Mesothelial cell of epicardium (in vitro differentiated cells): ENCODE measurements at regions not wholly inside any gene's neighbourhood (a gene's known extent, or its start where the extent isn't known, plus 50 kb on each side); places are given as distances from the start of the nearest gene placed in this dataset.

Experiments
- DNase-seq, 2 experiments: peaks; one replicate each; pipeline ENCODE4 v3.0.0; 2021; ENCODE audit warnings: low spot score in 2 of 2; ENCODE audit not compliant: unreplicated experiment in 2 of 2
- H3K27ac Mint-ChIP-seq: 2 replicates; pipeline ENCODE4 v1.8.0; 2021; ENCODE audit warnings: mixed read lengths
- H3K27me3 Mint-ChIP-seq: 2 replicates; pipeline ENCODE4 v1.8.0; 2021; ENCODE audit warnings: low read depth, mixed read lengths
- H3K36me3 Mint-ChIP-seq: 2 replicates; pipeline ENCODE4 v1.8.0; 2021; ENCODE audit warnings: mixed read lengths
- H3K4me1 Mint-ChIP-seq: 2 replicates; pipeline ENCODE4 v1.8.0; 2021; ENCODE audit warnings: mixed read lengths
- H3K4me3 Mint-ChIP-seq: 2 replicates; pipeline ENCODE4 v1.8.0; 2021; ENCODE audit warnings: mild to moderate bottlenecking, moderate library complexity, mixed read lengths
- H3K9me3 Mint-ChIP-seq: 2 replicates; pipeline ENCODE4 v1.8.0; 2021; ENCODE audit warnings: mixed read lengths
- CTCF ChIP-seq: fragments of 200-600 bp; sonication (generic); IDR thresholded peaks from one replicate; pipeline ENCODE4 v1.5.0; 2021; ENCODE audit warnings: antibody characterized with exemption; ENCODE audit not compliant: unreplicated experiment

- no peak overlapping the region for H3K27ac Mint-ChIP-seq
- DNase-seq = no peak
- no peak overlapping the region for H3K4me3 Mint-ChIP-seq
- TF ChIP-seq CTCF = no peak
- H3K9me3 Mint-ChIP-seq = no peaks in the 10 kb centered on the region
- H3K27me3 Mint-ChIP-seq = no peaks in the 10 kb centered on the region
- no peaks in the 10 kb centered on the region for H3K36me3 Mint-ChIP-seq
- no peaks in the 10 kb centered on the region for H3K4me1 Mint-ChIP-seq
These were observed 133.7 kb upstream of the GMDS start for GRCh38 chr6:2378891-2379652.

- Mint-ChIP-seq H3K36me3 (no peaks in the 10 kb centered on the region), H3K9me3 (no peaks in the 10 kb centered on the region)
These were observed 132.7 kb upstream of the GMDS start for GRCh38 chr6:2378046-2378657.

GRCh38 chr6:2376429-2377355, 131.3 kb upstream of the GMDS start:
- H3K27ac Mint-ChIP-seq = no peak overlapping the region
- no peak for DNase-seq
- no peaks in the 10 kb centered on the region for H3K4me1 Mint-ChIP-seq
- TF ChIP-seq CTCF = no peak
- no peak overlapping the region for H3K4me3 Mint-ChIP-seq
- no peaks in the 10 kb centered on the region for H3K27me3 Mint-ChIP-seq
- H3K36me3 Mint-ChIP-seq = no peaks in the 10 kb centered on the region
- no peaks in the 10 kb centered on the region for H3K9me3 Mint-ChIP-seq

More at GRCh38 chr6:2378046-2378657, 132.7 kb upstream of the GMDS start:
- H3K4me3 Mint-ChIP-seq = no peak overlapping the region
- no peaks in the 10 kb centered on the region for H3K27me3 Mint-ChIP-seq
- TF ChIP-seq CTCF = no peak
- H3K4me1 Mint-ChIP-seq = no peaks in the 10 kb centered on the region
- no peak overlapping the region for H3K27ac Mint-ChIP-seq
- no peak for DNase-seq

DNA sequence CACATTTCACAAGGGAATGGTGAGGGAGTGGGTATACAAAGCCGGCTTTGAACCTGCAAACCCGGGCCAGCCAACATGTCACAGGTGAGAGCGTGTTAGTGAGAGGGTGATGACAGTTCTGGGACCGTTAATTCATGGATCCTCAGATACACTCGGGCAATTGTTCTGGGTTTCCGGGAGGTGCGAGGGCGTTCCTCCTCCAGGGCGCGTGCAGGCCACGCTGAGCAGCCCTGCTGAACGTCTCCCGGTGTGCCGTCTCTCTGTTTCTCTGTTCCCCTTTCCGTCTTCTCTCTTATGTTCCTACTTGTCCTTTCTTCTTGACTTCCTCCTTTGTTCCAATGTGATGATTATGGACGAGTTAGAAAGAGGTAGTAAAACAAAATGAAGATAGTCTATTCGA, 130.0 kb upstream of the GMDS start:
- H3K4me3 Mint-ChIP-seq = no peak overlapping the region
- DNase-seq = no peak
- H3K9me3 Mint-ChIP-seq = peaks cover 4% of the 10 kb centered on the region
- TF ChIP-seq CTCF = no peak
- no peaks in the 10 kb centered on the region for H3K36me3 Mint-ChIP-seq
- H3K27ac Mint-ChIP-seq = no peak overlapping the region
- H3K4me1 Mint-ChIP-seq = no peaks in the 10 kb centered on the region
- no peaks in the 10 kb centered on the region for H3K27me3 Mint-ChIP-seq

DNA sequence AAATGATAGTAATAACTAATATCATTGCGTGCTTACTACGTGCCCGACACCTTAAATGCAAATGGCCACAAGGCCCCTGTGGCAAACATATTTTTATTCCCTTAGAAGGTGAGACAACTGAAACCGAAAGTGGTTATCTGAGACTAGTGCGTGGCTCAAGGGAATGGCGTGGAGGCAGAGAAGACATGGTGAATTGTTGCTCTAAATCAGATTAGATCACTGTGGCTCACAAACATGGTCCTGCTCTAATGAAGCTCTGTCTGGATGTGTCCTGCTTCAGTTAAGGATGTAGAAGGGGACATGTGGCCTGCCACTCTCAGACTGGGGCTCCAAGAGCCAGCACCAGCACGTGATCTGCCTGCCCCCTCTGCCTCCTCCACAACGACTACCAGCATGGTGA, 124.2 kb upstream of the GMDS start:
- DNase-seq = no peak
- peaks cover 3% of the 10 kb centered on the region for H3K27me3 Mint-ChIP-seq
- H3K9me3 Mint-ChIP-seq = peaks cover 4% of the 10 kb centered on the region
- H3K4me3 Mint-ChIP-seq = no peak overlapping the region
- TF ChIP-seq CTCF = no peak
- no peak overlapping the region for H3K27ac Mint-ChIP-seq
- H3K4me1 Mint-ChIP-seq = no peaks in the 10 kb centered on the region
- H3K36me3 Mint-ChIP-seq = no peaks in the 10 kb centered on the region
